Body of pancreas (tissue), 4 donors: ENCODE measurements at regions not wholly inside any gene's neighbourhood (a gene's known extent, or its start where the extent isn't known, plus 50 kb on each side); places are given as distances from the start of the nearest gene placed in this dataset.

Experiments used
- ATAC-seq: fragments of 150-250 bp; one replicate; pipeline ENCODE4 v1.9.1; 2016
- DNase-seq, 4 donors: peaks; one replicate each; pipeline ENCODE4 v3.0.0-alpha.2; 2019
- H3K27ac ChIP-seq, 4 donors: fragments of 200-600 bp; sonication (generic); 1 replicate in 3 of 4; 2 replicates in 1 of 4; pipeline versions ENCODE4 v1.5.1 to v1.6.1; 2016 to 2019; ENCODE audit warnings: mild to moderate bottlenecking in 1 of 4, mixed read lengths in 1 of 4, moderate library complexity in 1 of 4
- H3K27me3 ChIP-seq, 2 donors: fragments of 200-600 bp; sonication (generic); one replicate each; pipeline ENCODE4 v1.6.0; 2016; ENCODE audit warnings: mild to moderate bottlenecking in 1 of 2
- H3K36me3 ChIP-seq, 2 donors: fragments of 200-600 bp; sonication (generic); replicated peaks in 1 of 2; 2 replicates each; pipeline ENCODE4 v1.5.1; 2016; ENCODE audit warnings: low read depth in 2 of 2; ENCODE audit not compliant: insufficient read depth in 1 of 2
- H3K4me1 ChIP-seq: fragments of 200-600 bp; sonication (generic); one replicate; pipeline ENCODE4 v1.6.0; 2016
- H3K4me3 ChIP-seq, 2 donors: fragments of 200-600 bp; sonication (generic); 1 replicate in 1 of 2; 2 replicates in 1 of 2; pipeline ENCODE4 v1.5.1; 2016 to 2019
- H3K9me3 ChIP-seq, 3 donors: fragments of 200-600 bp; sonication (generic); 1 replicate in 2 of 3; 2 replicates in 1 of 3; pipeline ENCODE4 v1.5.1; 2016
- POLR2A ChIP-seq, 3 donors: fragments of 450-650 bp; IDR thresholded peaks; one replicate each; pipeline ENCODE4 v1.6.1; 2016; ENCODE audit warnings: antibody characterized with exemption in 3 of 3, mild to moderate bottlenecking in 2 of 3
- WGBS, 2 donors: methylation state at CpG; one replicate each; pipeline ENCODE4 v1.1.5; 2017; 5-methylcytosine and 5-hydroxymethylcytosine counted together
- intact Hi-C: fragments of 100-400 bp; cut with DNase I; formaldehyde crosslinking; loops from one replicate; pipeline ENCODE4 v1.15.1; 2023
- TF ChIP-seq, protein P1 (sequence below), 7 experiments: fragments of 450-650 bp in 4 of 7; fragments of 200-600 bp in 3 of 7; sonication (generic) in 3 of 7; IDR thresholded peaks; one replicate each; pipeline ENCODE4 v1.5.1; 2016 to 2019; ENCODE audit warnings: antibody characterized with exemption in 7 of 7

DNA sequence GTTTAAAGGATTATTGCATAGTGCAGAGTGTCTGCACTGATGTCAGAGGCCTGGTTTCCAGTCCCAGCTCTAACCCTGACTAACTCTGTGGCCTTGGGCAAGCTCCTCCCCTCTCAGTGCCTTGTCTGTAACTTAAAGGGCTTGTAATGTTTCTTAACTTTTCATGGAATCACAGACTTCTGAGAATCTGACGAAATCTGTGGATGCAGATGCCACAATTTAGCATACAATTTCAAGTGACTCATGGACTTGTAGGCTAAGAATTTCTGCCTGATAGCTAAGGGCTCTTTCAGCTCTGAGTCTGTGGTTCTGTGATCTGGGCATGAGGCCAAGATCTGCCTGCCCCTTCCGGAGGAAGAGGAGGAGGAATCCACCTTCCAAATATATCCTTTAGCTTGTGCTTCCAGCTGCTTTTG, 236.9 kb downstream of the AR start:
- TF ChIP-seq, protein P1, sequence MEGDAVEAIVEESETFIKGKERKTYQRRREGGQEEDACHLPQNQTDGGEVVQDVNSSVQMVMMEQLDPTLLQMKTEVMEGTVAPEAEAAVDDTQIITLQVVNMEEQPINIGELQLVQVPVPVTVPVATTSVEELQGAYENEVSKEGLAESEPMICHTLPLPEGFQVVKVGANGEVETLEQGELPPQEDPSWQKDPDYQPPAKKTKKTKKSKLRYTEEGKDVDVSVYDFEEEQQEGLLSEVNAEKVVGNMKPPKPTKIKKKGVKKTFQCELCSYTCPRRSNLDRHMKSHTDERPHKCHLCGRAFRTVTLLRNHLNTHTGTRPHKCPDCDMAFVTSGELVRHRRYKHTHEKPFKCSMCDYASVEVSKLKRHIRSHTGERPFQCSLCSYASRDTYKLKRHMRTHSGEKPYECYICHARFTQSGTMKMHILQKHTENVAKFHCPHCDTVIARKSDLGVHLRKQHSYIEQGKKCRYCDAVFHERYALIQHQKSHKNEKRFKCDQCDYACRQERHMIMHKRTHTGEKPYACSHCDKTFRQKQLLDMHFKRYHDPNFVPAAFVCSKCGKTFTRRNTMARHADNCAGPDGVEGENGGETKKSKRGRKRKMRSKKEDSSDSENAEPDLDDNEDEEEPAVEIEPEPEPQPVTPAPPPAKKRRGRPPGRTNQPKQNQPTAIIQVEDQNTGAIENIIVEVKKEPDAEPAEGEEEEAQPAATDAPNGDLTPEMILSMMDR (IDR thresholded peaks at IDR 0.05): no peak
- no peak for TF ChIP-seq POLR2A (IDR thresholded peaks at IDR 0.05)
- Histone ChIP-seq H3K36me3 (no peaks in the 10 kb centered on the region), H3K9me3 (no peaks in the 10 kb centered on the region), H3K27me3 (no peaks in the 10 kb centered on the region), H3K27ac (peak overlapping the region in 1 of 4 donors; percentile 26), H3K4me3 (no peak overlapping the region), H3K4me1 (no peaks in the 10 kb centered on the region)
- ATAC-seq: peak; percentile 55
- 13 to 50% methylated on average over 1 to 2 of the region's 2 CpGs for WGBS, 2 donors
- peak; percentile 17 to 63 (median 46) for DNase-seq
- intact Hi-C loops: no loop called here

- intact Hi-C loops: no loop called here
- peak in 1 of 4 donors; percentile 1 for DNase-seq
- H3K27ac ChIP-seq: no peak overlapping the region
Observed at GRCh38 chrX:67781132-67781531, 237.3 kb downstream of the AR start.

GRCh38 chrX:67784712-67785111, 240.9 kb downstream of the AR start:
- no peaks in the 10 kb centered on the region for H3K27me3 ChIP-seq
- no peak for TF ChIP-seq POLR2A (IDR thresholded peaks at IDR 0.05)
- no peaks in the 10 kb centered on the region for H3K4me1 ChIP-seq
- intact Hi-C loops: no loop called here
- DNase-seq: no peak
- ATAC-seq: no peak
- WGBS, 2 donors: 41 to 47% methylated on average over 2 of the region's 2 CpGs
- H3K27ac ChIP-seq: no peak overlapping the region
- H3K4me3 ChIP-seq: no peak overlapping the region
- no peaks in the 10 kb centered on the region for H3K9me3 ChIP-seq
- no peaks in the 10 kb centered on the region for H3K36me3 ChIP-seq

More at GRCh38 chrX:67781132-67781531, 237.3 kb downstream of the AR start:
- Histone ChIP-seq H3K9me3 (no peaks in the 10 kb centered on the region), H3K36me3 (no peaks in the 10 kb centered on the region), H3K4me3 (no peak overlapping the region), H3K4me1 (no peaks in the 10 kb centered on the region), H3K27me3 (no peaks in the 10 kb centered on the region)
- ATAC-seq: peak; percentile 18
- TF ChIP-seq, protein P1 (IDR thresholded peaks at IDR 0.05): no peak
- no peak for TF ChIP-seq POLR2A (IDR thresholded peaks at IDR 0.05)
- WGBS, 2 donors: 50 to 83% methylated on average over 1 to 3 of the region's 3 CpGs

DNA sequence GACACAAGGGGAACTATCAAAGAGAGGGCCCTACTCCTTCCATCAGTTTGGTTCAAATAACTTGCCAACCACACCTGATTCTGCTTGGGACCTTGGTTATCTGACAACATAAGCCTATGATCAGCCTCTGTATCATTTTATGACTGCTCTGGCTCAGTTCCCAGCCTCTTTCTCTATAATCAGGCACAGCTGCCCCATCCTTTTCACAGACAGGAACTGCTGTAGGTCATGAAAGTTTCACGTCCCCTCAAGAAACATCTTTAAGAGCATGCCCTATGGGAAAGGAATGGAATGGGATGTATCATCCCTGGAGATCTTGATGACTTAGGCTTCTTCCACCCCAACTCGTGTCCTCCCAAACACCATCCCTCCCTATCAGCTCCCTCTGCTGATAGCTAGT, 243.4 kb downstream of the AR start:
- ATAC-seq (no peak), DNase-seq (no peak)
- H3K4me1 ChIP-seq: no peaks in the 10 kb centered on the region
- intact Hi-C loops: no loop called here
- TF ChIP-seq POLR2A (IDR thresholded peaks at IDR 0.05): no peak
- TF ChIP-seq, protein P1 (IDR thresholded peaks at IDR 0.05): no peak
- H3K9me3 ChIP-seq: no peaks in the 10 kb centered on the region
- H3K36me3 ChIP-seq: no peaks in the 10 kb centered on the region
- H3K27me3 ChIP-seq: no peaks in the 10 kb centered on the region
- no peak overlapping the region for H3K4me3 ChIP-seq
- no peak overlapping the region for H3K27ac ChIP-seq
- WGBS, 2 donors: 47 to 67% methylated on average over 1 to 2 of the region's 2 CpGs

DNA sequence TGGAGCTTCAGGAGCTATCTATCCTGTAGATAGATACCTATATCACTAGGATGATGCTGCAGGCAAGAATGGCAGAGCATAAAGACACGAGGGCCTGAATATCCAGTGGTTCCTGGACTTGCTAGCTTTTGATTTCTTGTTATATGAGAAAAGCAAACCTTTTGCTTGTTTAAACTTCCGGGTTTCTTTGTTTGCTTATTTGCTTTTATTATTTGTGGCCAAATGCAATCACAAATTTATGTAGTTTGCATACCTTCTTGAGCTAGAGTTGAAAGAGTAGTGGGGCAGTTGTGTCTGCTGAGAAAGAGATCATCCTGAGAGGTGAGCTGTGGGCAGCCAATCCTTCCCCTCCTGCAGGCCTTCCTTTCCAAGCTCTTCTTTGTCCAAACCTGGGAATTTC, 245.7 kb downstream of the AR start:
- DNase-seq (no peak), ATAC-seq (no peak)
- no peaks in the 10 kb centered on the region for H3K27me3 ChIP-seq
- H3K36me3 ChIP-seq: no peaks in the 10 kb centered on the region
- intact Hi-C loops: no loop called here
- H3K4me1 ChIP-seq: no peaks in the 10 kb centered on the region
- TF ChIP-seq, protein P1 (IDR thresholded peaks at IDR 0.05): no peak
- WGBS, 2 donors: 16 to 38% methylated on average over 2 of the region's 2 CpGs
- H3K4me3 ChIP-seq: no peak overlapping the region
- H3K9me3 ChIP-seq: no peaks in the 10 kb centered on the region
- no peak overlapping the region for H3K27ac ChIP-seq
